ENCODE measurements at regions not wholly inside any gene's neighbourhood (a gene's known extent, or its start where the extent isn't known, plus 50 kb on each side); places are given as distances from the start of the nearest gene placed in this dataset.

DNA sequence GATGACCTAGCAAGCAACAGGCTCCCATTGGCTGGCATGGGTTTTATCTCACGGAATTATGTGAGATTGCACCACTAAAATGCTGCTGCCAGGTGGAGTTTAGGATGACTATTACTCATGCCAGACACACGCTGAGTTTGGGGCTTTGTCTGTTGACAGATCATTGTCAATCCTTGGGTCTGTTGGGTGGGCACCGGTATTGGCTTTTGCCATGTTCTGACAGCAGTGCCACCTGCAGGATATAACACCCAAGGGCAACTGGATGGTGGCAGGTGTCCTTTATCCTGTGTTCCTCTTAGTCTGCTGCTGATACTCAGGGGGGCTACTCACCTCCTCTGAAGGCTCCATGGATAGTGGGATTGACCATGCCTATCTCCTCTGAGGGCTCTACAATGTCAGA lies 221.6 kb upstream of the DYNLRB2 start:
- TF ChIP-seq, protein P1, sequence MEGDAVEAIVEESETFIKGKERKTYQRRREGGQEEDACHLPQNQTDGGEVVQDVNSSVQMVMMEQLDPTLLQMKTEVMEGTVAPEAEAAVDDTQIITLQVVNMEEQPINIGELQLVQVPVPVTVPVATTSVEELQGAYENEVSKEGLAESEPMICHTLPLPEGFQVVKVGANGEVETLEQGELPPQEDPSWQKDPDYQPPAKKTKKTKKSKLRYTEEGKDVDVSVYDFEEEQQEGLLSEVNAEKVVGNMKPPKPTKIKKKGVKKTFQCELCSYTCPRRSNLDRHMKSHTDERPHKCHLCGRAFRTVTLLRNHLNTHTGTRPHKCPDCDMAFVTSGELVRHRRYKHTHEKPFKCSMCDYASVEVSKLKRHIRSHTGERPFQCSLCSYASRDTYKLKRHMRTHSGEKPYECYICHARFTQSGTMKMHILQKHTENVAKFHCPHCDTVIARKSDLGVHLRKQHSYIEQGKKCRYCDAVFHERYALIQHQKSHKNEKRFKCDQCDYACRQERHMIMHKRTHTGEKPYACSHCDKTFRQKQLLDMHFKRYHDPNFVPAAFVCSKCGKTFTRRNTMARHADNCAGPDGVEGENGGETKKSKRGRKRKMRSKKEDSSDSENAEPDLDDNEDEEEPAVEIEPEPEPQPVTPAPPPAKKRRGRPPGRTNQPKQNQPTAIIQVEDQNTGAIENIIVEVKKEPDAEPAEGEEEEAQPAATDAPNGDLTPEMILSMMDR (IDR thresholded peaks at IDR 0.05), result no peak
- no peak for TF ChIP-seq POLR2A (IDR thresholded peaks at IDR 0.05)

Measured in lower leg skin (tissue), 3 donors.